ENCODE measurements at regions not wholly inside any gene's neighbourhood (a gene's known extent, or its start where the extent isn't known, plus 50 kb on each side); places are given as distances from the start of the nearest gene placed in this dataset.
"Not testable (repeated sequence)": the region's sequence is repeated elsewhere in the genome, so short reads cannot be mapped to it uniquely, and the experiment has no call there.

DNA sequence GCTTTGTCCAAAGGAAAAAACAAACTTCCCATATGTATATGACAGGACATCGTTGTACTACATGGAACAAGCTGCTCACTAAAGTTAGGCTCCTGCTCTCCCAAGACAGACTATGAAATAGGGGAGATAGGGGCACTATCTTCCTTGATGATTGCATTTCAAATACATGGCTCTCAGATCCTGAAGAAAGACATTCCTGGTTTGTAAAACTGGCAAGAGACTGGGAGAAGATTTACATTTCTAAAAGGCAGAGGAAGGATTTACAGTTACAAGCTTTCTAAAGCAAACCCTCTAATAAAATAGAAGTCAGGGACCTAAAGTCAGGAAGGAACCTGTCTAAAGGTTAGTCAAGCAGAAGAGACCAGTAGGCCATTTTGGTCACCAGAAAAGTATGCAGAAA lies 103.7 kb downstream of the SLC17A6 start:
- no peak for DNase-seq

DNA sequence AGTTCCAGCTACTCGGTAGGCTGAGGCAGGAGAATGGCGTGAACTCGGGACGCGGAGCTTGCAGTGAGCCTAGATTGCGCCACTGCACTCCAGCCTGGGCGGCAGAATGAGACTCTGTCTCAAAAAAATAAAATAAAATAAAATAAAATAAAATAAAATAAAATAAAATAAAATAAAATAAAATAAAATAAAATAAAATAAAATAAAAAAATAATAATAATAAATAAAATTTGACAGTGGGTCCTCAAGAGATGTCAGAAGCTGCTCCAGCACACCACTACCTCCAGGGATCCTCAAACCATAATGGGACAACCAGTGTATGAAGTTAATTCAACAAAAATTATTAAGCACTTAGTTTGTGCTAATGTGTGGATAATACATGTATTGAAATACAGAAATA lies 97.4 kb downstream of the SLC17A6 start:
- DNase-seq = not testable (repeated sequence)

- DNase-seq = no peak
Observed at GRCh38 chr11:22433517-22433916, 95.3 kb downstream of the SLC17A6 start.

GRCh38 chr11:22433094-22433455 lies 94.9 kb downstream of the SLC17A6 start:
- DNase-seq = no peak

- no peak for DNase-seq
Observed at GRCh38 chr11:22432291-22433093, 94.3 kb downstream of the SLC17A6 start.

- no peak for DNase-seq
Observed at GRCh38 chr11:22431106-22431505, 92.9 kb downstream of the SLC17A6 start.

GRCh38 chr11:22430639-22431038 lies 92.5 kb downstream of the SLC17A6 start:
- no peak for DNase-seq

DNA sequence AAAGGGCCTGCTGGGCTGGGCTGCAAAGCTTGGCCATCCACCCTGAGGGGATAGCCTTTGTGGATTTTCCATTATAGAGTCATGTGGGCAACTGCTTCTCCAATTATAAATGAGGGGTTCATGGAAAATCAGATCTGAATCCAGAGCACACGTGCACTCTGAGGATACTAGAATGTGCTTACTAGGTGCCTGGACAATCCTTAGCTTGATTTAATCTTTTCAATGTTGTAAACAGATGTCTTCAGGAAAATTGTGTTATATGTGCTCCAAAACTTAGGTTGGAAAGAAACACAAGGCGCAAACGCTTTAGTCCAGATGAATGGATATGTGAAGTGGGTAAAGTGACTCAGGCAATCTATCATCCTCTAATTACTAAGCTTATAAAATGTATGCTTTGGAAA lies 92.0 kb downstream of the SLC17A6 start:
- DNase-seq = no peak

Data from NCI-H774 (cell line).